ENCODE measurements at regions not wholly inside any gene's neighbourhood (a gene's known extent, or its start where the extent isn't known, plus 50 kb on each side); places are given as distances from the start of the nearest gene placed in this dataset.

DNA sequence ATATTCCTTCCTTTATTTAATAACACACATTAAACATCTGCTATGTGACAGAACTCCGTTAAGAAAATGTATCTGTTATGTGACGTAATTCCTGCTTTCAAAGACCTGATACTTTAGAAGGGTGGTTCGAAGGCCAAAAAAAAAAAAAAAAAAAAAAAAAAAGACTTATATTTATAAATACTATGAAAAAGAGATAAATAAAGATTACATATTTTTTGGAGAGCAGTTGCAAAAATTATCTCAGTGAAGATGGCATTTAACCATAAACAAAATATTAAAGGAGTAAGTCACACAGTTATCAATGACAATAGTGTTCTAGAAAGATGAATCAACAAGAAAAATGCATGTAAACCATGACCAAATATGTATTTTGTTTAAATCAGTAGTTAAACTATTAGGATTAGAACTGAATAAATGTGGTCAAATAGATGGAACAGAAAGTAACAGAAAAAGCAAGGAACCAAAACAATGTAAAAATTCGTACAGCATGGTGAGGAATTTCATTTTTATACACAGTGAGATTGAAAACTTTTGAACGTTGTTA, 612.3 kb upstream of the SLITRK5 start:
- Histone ChIP-seq H3K4me2 (ENCODE audit: insufficient read depth, low read length) (no peak overlapping the region), H4K20me1 (replicated peaks; ENCODE audit: control insufficient read depth, extremely low read depth, insufficient read depth, low read length) (no peaks in the 10 kb centered on the region), H3K27ac (ENCODE audit: insufficient read depth, low read depth, low read length) (no peak overlapping the region), H3K9me1 (replicated peaks; ENCODE audit: control insufficient read depth, extremely low read depth, insufficient read depth, low read length) (no peaks in the 10 kb centered on the region), H3K4me3 (replicated peaks in 1 of 3; ENCODE audit: insufficient read depth in 1 of 3, low read depth in 1 of 3, low read length in 3 of 3) (no peak overlapping the region), H3K79me2 (ENCODE audit: control insufficient read depth, insufficient read depth, low read length) (no peaks in the 10 kb centered on the region), H3K27me3 (ENCODE audit: control insufficient read depth in 2 of 2, insufficient read depth in 2 of 2, low read length in 2 of 2) (no peaks in the 10 kb centered on the region), H2AFZ (ENCODE audit: low read depth, low read length) (no peak overlapping the region), H3K36me3 (ENCODE audit: control insufficient read depth in 2 of 2, extremely low read depth in 1 of 2, insufficient read depth in 2 of 2, low read length in 2 of 2) (no peaks in the 10 kb centered on the region), H3K4me1 (ENCODE audit: control insufficient read depth, extremely low read depth, insufficient read depth, low read length) (no peaks in the 10 kb centered on the region), H3K9ac (replicated peaks; ENCODE audit: extremely low read depth, insufficient read depth, low read length) (no peak overlapping the region), H3K9me3 (replicated peaks; ENCODE audit: control insufficient read depth, insufficient read depth, low read length) (peaks cover 2% of the 10 kb centered on the region)
- no peak for FAIRE-seq
- no peak for DNase-seq (ENCODE audit: low read depth, low spot score)
- intact Hi-C loops (cut with micrococcal nuclease) = no loop called here
- dilution Hi-C loops (cut with MboI; ENCODE audit: extremely low pct_ligation_motif_present, low sequenced_read_pairs) = no loop called here
- ChIA-PET CTCF (no interaction called here), POLR2A (no interaction called here)
- BruUV-seq (replicated peaks) = no TSS peak
- TF ChIP-seq POLR2AphosphoS5 (IDR thresholded peaks at IDR 0.05; ENCODE audit: insufficient read depth, low read depth, low read length) (no peak), EZH2 (IDR thresholded peaks at IDR 0.05; ENCODE audit: borderline replicate concordance, low read depth, low read length, severe bottlenecking) (no peak), POLR2A (IDR thresholded peaks at IDR 0.05; ENCODE audit: low read depth, low read length) (no peak), JUN (IDR thresholded peaks at IDR 0.05; ENCODE audit: borderline replicate concordance, insufficient read depth, insufficient read length, low read depth) (no peak), FOS (IDR thresholded peaks at IDR 0.05; ENCODE audit: borderline replicate concordance, insufficient read depth, low read length) (no peak), GATA2 (IDR thresholded peaks at IDR 0.05; ENCODE audit: insufficient read depth, insufficient read length, low read depth, low read length) (no peak)

DNA sequence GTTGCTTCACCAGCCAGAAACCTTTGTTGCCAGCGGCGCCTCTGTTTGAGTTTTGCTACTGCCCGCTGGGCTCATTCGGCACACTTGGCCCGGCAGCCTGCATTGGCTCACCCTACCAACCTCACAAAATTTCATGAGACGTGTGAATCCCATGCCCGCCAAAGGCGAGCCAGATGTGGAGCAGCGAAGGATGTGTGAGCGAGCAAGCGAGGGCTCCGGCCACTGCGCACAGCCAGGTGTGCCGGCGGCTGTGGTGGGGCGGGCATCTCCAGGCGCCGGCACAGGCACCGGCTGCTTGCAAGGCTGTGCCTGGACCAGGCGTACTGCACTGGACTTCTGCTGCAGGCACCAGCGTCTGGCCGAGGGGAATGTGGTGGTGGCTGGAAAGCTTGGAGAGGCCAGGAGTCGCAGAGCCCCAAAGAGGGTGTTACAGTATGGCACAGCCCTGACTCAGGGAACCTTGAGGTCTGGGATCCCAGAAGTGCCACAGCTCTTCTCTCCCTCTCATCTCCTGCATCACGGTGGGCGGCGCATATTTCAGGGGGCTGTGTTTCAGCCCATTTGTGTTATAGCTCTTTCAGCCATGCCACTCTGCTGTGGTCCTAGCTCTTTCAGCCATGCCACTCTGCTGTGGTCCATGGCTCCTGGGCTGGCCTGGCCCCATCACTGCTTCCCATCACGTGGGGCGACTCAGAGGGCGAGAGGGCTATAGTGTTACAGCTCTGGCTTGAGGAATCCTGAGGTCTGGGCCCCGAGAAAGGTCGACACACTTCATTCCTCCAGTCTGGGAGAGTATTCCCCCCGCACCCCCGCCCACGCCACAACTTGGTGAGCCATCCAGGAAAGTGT, 592.0 kb upstream of the SLITRK5 start:
- Histone ChIP-seq H3K9ac (replicated peaks; ENCODE audit: extremely low read depth, insufficient read depth, low read length) (no peak overlapping the region), H2AFZ (ENCODE audit: low read depth, low read length) (no peak overlapping the region), H3K4me3 (replicated peaks in 1 of 3; ENCODE audit: insufficient read depth in 1 of 3, low read depth in 1 of 3, low read length in 3 of 3) (no peak overlapping the region), H4K20me1 (replicated peaks; ENCODE audit: control insufficient read depth, extremely low read depth, insufficient read depth, low read length) (no peaks in the 10 kb centered on the region), H3K79me2 (ENCODE audit: control insufficient read depth, insufficient read depth, low read length) (no peaks in the 10 kb centered on the region), H3K9me3 (replicated peaks; ENCODE audit: control insufficient read depth, insufficient read depth, low read length) (peaks cover 5% of the 10 kb centered on the region), H3K4me1 (ENCODE audit: control insufficient read depth, extremely low read depth, insufficient read depth, low read length) (no peaks in the 10 kb centered on the region), H3K4me2 (ENCODE audit: insufficient read depth, low read length) (no peak overlapping the region), H3K27ac (ENCODE audit: insufficient read depth, low read depth, low read length) (no peak overlapping the region), H3K9me1 (replicated peaks; ENCODE audit: control insufficient read depth, extremely low read depth, insufficient read depth, low read length) (no peaks in the 10 kb centered on the region), H3K36me3 (ENCODE audit: control insufficient read depth in 2 of 2, extremely low read depth in 1 of 2, insufficient read depth in 2 of 2, low read length in 2 of 2) (no peaks in the 10 kb centered on the region), H3K27me3 (ENCODE audit: control insufficient read depth in 2 of 2, insufficient read depth in 2 of 2, low read length in 2 of 2) (no peaks in the 10 kb centered on the region)
- no peak for DNase-seq (ENCODE audit: low read depth, low spot score)
- dilution Hi-C loops (cut with MboI; ENCODE audit: extremely low pct_ligation_motif_present, low sequenced_read_pairs) (no loop called here), intact Hi-C loops (cut with micrococcal nuclease) (no loop called here)
- ChIA-PET POLR2A (no interaction called here), CTCF (no interaction called here)
- no TSS peak for BruUV-seq (replicated peaks)
- TF ChIP-seq EZH2 (IDR thresholded peaks at IDR 0.05; ENCODE audit: borderline replicate concordance, low read depth, low read length, severe bottlenecking) (no peak), POLR2AphosphoS5 (IDR thresholded peaks at IDR 0.05; ENCODE audit: insufficient read depth, low read depth, low read length) (no peak)
- TF ChIP-seq, protein P1, sequence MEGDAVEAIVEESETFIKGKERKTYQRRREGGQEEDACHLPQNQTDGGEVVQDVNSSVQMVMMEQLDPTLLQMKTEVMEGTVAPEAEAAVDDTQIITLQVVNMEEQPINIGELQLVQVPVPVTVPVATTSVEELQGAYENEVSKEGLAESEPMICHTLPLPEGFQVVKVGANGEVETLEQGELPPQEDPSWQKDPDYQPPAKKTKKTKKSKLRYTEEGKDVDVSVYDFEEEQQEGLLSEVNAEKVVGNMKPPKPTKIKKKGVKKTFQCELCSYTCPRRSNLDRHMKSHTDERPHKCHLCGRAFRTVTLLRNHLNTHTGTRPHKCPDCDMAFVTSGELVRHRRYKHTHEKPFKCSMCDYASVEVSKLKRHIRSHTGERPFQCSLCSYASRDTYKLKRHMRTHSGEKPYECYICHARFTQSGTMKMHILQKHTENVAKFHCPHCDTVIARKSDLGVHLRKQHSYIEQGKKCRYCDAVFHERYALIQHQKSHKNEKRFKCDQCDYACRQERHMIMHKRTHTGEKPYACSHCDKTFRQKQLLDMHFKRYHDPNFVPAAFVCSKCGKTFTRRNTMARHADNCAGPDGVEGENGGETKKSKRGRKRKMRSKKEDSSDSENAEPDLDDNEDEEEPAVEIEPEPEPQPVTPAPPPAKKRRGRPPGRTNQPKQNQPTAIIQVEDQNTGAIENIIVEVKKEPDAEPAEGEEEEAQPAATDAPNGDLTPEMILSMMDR (IDR thresholded peaks at IDR 0.05; ENCODE audit: extremely low read depth in 1 of 2, insufficient read depth in 1 of 2, low read depth in 1 of 2, low read length in 2 of 2) = no peak
- no peak for FAIRE-seq
